NOMO-1 treated with dmso at 0.1 percent for 144 hours (cell line): ENCODE measurements at regions not wholly inside any gene's neighbourhood (a gene's known extent, or its start where the extent isn't known, plus 50 kb on each side); places are given as distances from the start of the nearest gene placed in this dataset.
"Not testable (repeated sequence)": the region's sequence is repeated elsewhere in the genome, so short reads cannot be mapped to it uniquely, and the experiment has no call there.

ENCODE experiments used
- DNase-seq: peaks from one replicate; lab custom pipeline; 2025; ENCODE audit not compliant: unreplicated experiment; lab: John Stamatoyannopoulos, UW

GRCh38 chr10:28733245-28733644 lies 55.9 kb downstream of the BAMBI start:
- DNase-seq, result no peak

GRCh38 chr10:28733647-28734046 lies 56.3 kb downstream of the BAMBI start:
- DNase-seq, result no peak

GRCh38 chr10:28734938-28735759 lies 57.8 kb downstream of the BAMBI start:
- peak; percentile 76 for DNase-seq

GRCh38 chr10:28737096-28737495 lies 59.8 kb downstream of the BAMBI start:
- no peak for DNase-seq

- no peak for DNase-seq
Observed at GRCh38 chr10:28738200-28738599, 60.9 kb downstream of the BAMBI start.

GRCh38 chr10:28743576-28743975 lies 66.3 kb downstream of the BAMBI start:
- no peak for DNase-seq

GRCh38 chr10:28744069-28744768 lies 66.9 kb downstream of the BAMBI start:
- no peak for DNase-seq

- no peak for DNase-seq
Observed at GRCh38 chr10:28754930-28755718, 77.8 kb downstream of the BAMBI start.

GRCh38 chr10:28761084-28761846 lies 83.9 kb downstream of the BAMBI start:
- no peak for DNase-seq

- DNase-seq, result no peak
Observed at GRCh38 chr10:28763471-28764170, 86.3 kb downstream of the BAMBI start.

GRCh38 chr10:28765641-28766040 lies 88.3 kb downstream of the BAMBI start:
- no peak for DNase-seq

GRCh38 chr10:28768227-28768626 lies 90.9 kb downstream of the BAMBI start:
- no peak for DNase-seq

GRCh38 chr10:28769091-28769604 lies 91.8 kb downstream of the BAMBI start:
- DNase-seq, result no peak

GRCh38 chr10:28771580-28772090 lies 94.3 kb downstream of the BAMBI start:
- DNase-seq, result not testable (repeated sequence)

- DNase-seq, result no peak
Observed at GRCh38 chr10:28774051-28774995, 97.0 kb downstream of the BAMBI start.

GRCh38 chr10:28775773-28776172 lies 98.5 kb downstream of the BAMBI start:
- no peak for DNase-seq

GRCh38 chr10:28776519-28776918 lies 99.2 kb downstream of the BAMBI start:
- no peak for DNase-seq

- no peak for DNase-seq
Observed at GRCh38 chr10:28777911-28778310, 100.6 kb downstream of the BAMBI start.

- DNase-seq, result no peak
Observed at GRCh38 chr10:28778524-28778923, 101.2 kb downstream of the BAMBI start.
